HEK293 (cell line): ENCODE measurements at regions not wholly inside any gene's neighbourhood (a gene's known extent, or its start where the extent isn't known, plus 50 kb on each side); places are given as distances from the start of the nearest gene placed in this dataset.

Source experiments
- CTCF ChIA-PET: fragments of 350-600 bp; formaldehyde crosslinking; extraction: SDS; loops from one replicate; lab custom pipeline; 2021; ENCODE audit warnings: antibody characterized with exemption; lab: Yijun Ruan, JAX
- POLR2A ChIA-PET: fragments of 300-600 bp; formaldehyde crosslinking; extraction: SDS; loops from one replicate; lab custom pipeline; 2020; ENCODE audit warnings: antibody characterized with exemption, inconsistent platforms; lab: Yijun Ruan, JAX
- H3K27ac ChIP-seq: fragments of 200-500 bp; sonication (Bioruptor generic); 2 replicates; pipeline ENCODE4 v1.5.1; 2014; ENCODE audit warnings: low read depth, low read length, control low read depth, inconsistent platforms; ENCODE audit errors: extremely low read depth
- H3K36me3 ChIP-seq, 2 experiments: fragments of 200-500 bp in 1 of 2; sonication (Bioruptor generic) in 1 of 2; 1 replicate in 1 of 2; 2 replicates in 1 of 2; pipeline ENCODE4 v1.5.1; 2014 to 2017; ENCODE audit warnings: inconsistent platforms in 2 of 2, low read length in 2 of 2; ENCODE audit not compliant: control insufficient read depth in 2 of 2, insufficient read depth in 1 of 2
- H3K4me1 ChIP-seq: fragments of 200-500 bp; sonication (Bioruptor generic); 2 replicates; pipeline ENCODE4 v1.5.1; 2014; ENCODE audit warnings: mild to moderate bottlenecking, low read length, inconsistent platforms; ENCODE audit not compliant: control insufficient read depth, insufficient read depth
- H3K4me3 ChIP-seq: 2 replicates; pipeline ENCODE4 v1.5.1; 2011; ENCODE audit warnings: low read depth, mild to moderate bottlenecking, control low read depth, low read length, moderate library complexity
- H3K9me3 ChIP-seq: fragments of 200-500 bp; sonication (Bioruptor generic); 2 replicates; pipeline ENCODE4 v1.5.1; 2014; ENCODE audit warnings: low read depth, low read length, inconsistent platforms; ENCODE audit not compliant: control insufficient read depth, insufficient read depth
- GLIS2 ChIP-seq: fragments of 450-650 bp; formaldehyde crosslinking; IDR thresholded peaks from 2 replicates; pipeline ENCODE4 v1.5.1; 2016; ENCODE audit warnings: missing biosample characterization, missing genetic modification characterization
- HOXC10 ChIP-seq: sonication (generic); formaldehyde crosslinking; IDR thresholded peaks from 2 replicates; pipeline ENCODE4 v1.8.1; 2023; ENCODE audit warnings: mild to moderate bottlenecking, missing genetic modification reagents
- HOXD13 ChIP-seq: sonication (generic); formaldehyde crosslinking; IDR thresholded peaks from 2 replicates; pipeline ENCODE4 v1.8.0; 2022; ENCODE audit warnings: missing genetic modification reagents, borderline replicate concordance
- KLF16 ChIP-seq: fragments of 450-650 bp; formaldehyde crosslinking; IDR thresholded peaks from 2 replicates; pipeline ENCODE4 v1.5.1; 2017; ENCODE audit warnings: missing biosample characterization, missing genetic modification characterization
- MYNN ChIP-seq: fragments of 450-650 bp; formaldehyde crosslinking; IDR thresholded peaks from 2 replicates; pipeline ENCODE4 v1.5.1; 2016; ENCODE audit warnings: missing biosample characterization, missing genetic modification characterization, borderline replicate concordance
- PATZ1 ChIP-seq: fragments of 450-650 bp; formaldehyde crosslinking; IDR thresholded peaks from 2 replicates; pipeline ENCODE4 v1.5.1; 2016; ENCODE audit warnings: missing biosample characterization, missing genetic modification characterization
- PBX3 ChIP-seq: sonication (generic); formaldehyde crosslinking; IDR thresholded peaks from 2 replicates; pipeline ENCODE4 v1.8.1; 2022; ENCODE audit warnings: mild to moderate bottlenecking, moderate library complexity, missing genetic modification reagents
- TRIM28 ChIP-seq: IDR thresholded peaks from 2 replicates; pipeline ENCODE4 v1.6.1; 2011; ENCODE audit warnings: low read length, control low read depth, borderline replicate concordance
- ZBTB10 ChIP-seq: fragments of 450-650 bp; formaldehyde crosslinking; IDR thresholded peaks from 2 replicates; pipeline ENCODE4 v1.5.1; 2016; ENCODE audit warnings: missing biosample characterization, missing genetic modification characterization
- ZBTB7A ChIP-seq: fragments of 450-650 bp; formaldehyde crosslinking; IDR thresholded peaks from 2 replicates; pipeline ENCODE4 v1.5.1; 2016; ENCODE audit warnings: low read depth, missing biosample characterization, missing genetic modification characterization
- ZFHX2 ChIP-seq: fragments of 450-650 bp; formaldehyde crosslinking; conservative IDR thresholded peaks from 2 replicates; pipeline ENCODE4 v1.5.1; 2016; ENCODE audit warnings: missing biosample characterization, missing genetic modification characterization
- ZNF10 ChIP-seq: fragments of 450-650 bp; formaldehyde crosslinking; IDR thresholded peaks from 2 replicates; pipeline ENCODE4 v1.5.1; 2017; ENCODE audit warnings: missing biosample characterization, missing genetic modification characterization
- ZNF121 ChIP-seq: fragments of 450-650 bp; formaldehyde crosslinking; IDR thresholded peaks from 2 replicates; pipeline ENCODE4 v1.5.1; 2016; ENCODE audit warnings: missing biosample characterization, missing genetic modification characterization
- ZNF2 ChIP-seq: fragments of 450-650 bp; formaldehyde crosslinking; IDR thresholded peaks from 2 replicates; pipeline ENCODE4 v1.5.1; 2016; ENCODE audit warnings: missing biosample characterization, missing genetic modification characterization
- ZNF214 ChIP-seq: fragments of 450-650 bp; formaldehyde crosslinking; IDR thresholded peaks from 2 replicates; pipeline ENCODE4 v1.5.1; 2017; ENCODE audit warnings: missing biosample characterization, mild to moderate bottlenecking, missing genetic modification characterization, borderline replicate concordance
- ZNF23 ChIP-seq: fragments of 450-650 bp; formaldehyde crosslinking; IDR thresholded peaks from 2 replicates; pipeline ENCODE4 v1.5.1; 2016; ENCODE audit warnings: missing biosample characterization, missing genetic modification characterization, borderline replicate concordance
- ZNF24 ChIP-seq: fragments of 450-650 bp; formaldehyde crosslinking; IDR thresholded peaks from 2 replicates; pipeline ENCODE4 v1.5.1; 2016; ENCODE audit warnings: missing biosample characterization, missing genetic modification characterization
- ZNF354C ChIP-seq: fragments of 450-650 bp; formaldehyde crosslinking; IDR thresholded peaks from 2 replicates; pipeline ENCODE4 v1.5.1; 2016; ENCODE audit warnings: missing biosample characterization, missing genetic modification characterization, low read depth, borderline replicate concordance
- ZNF514 ChIP-seq: fragments of 450-650 bp; formaldehyde crosslinking; IDR thresholded peaks from 2 replicates; pipeline ENCODE4 v1.5.1; 2016; ENCODE audit warnings: missing biosample characterization, missing genetic modification characterization
- ZNF530 ChIP-seq: fragments of 450-650 bp; formaldehyde crosslinking; IDR thresholded peaks from 2 replicates; pipeline ENCODE4 v1.5.1; 2016; ENCODE audit warnings: low read depth, missing biosample characterization, missing genetic modification characterization
- ZNF585B ChIP-seq: fragments of 450-650 bp; formaldehyde crosslinking; IDR thresholded peaks from 2 replicates; pipeline ENCODE4 v1.5.1; 2016; ENCODE audit warnings: missing biosample characterization, missing genetic modification characterization
- ZNF610 ChIP-seq: fragments of 450-650 bp; formaldehyde crosslinking; IDR thresholded peaks from 2 replicates; pipeline ENCODE4 v1.5.1; 2016; ENCODE audit warnings: missing biosample characterization, missing genetic modification characterization, borderline replicate concordance
- ZNF654 ChIP-seq: fragments of 450-650 bp; formaldehyde crosslinking; IDR thresholded peaks from 2 replicates; pipeline ENCODE4 v1.5.1; 2016; ENCODE audit warnings: low read depth, missing biosample characterization, missing genetic modification characterization
- ZNF660 ChIP-seq: fragments of 450-650 bp; IDR thresholded peaks from 2 replicates; pipeline ENCODE4 v1.5.1; 2018; ENCODE audit warnings: missing biosample characterization, mild to moderate bottlenecking, missing genetic modification characterization
- ZNF701 ChIP-seq: fragments of 450-650 bp; formaldehyde crosslinking; IDR thresholded peaks from 2 replicates; pipeline ENCODE4 v1.5.1; 2016; ENCODE audit warnings: missing biosample characterization, missing genetic modification characterization
- ZNF707 ChIP-seq: fragments of 450-650 bp; formaldehyde crosslinking; IDR thresholded peaks from 2 replicates; pipeline ENCODE4 v1.5.1; 2016; ENCODE audit warnings: missing biosample characterization, missing genetic modification characterization
- ZNF747 ChIP-seq: fragments of 450-650 bp; formaldehyde crosslinking; IDR thresholded peaks from 2 replicates; pipeline ENCODE4 v1.5.1; 2016; ENCODE audit warnings: missing biosample characterization, missing genetic modification characterization
- ZNF768 ChIP-seq: fragments of 450-650 bp; formaldehyde crosslinking; IDR thresholded peaks from 2 replicates; pipeline ENCODE4 v1.5.1; 2018; ENCODE audit warnings: missing biosample characterization, mild to moderate bottlenecking, missing genetic modification characterization
- ZNF843 ChIP-seq: fragments of 450-650 bp; formaldehyde crosslinking; IDR thresholded peaks from 2 replicates; pipeline ENCODE4 v1.5.1; 2016; ENCODE audit warnings: missing biosample characterization, missing genetic modification characterization

GRCh38 chr5:155129513-155129880 lies 115.9 kb downstream of the KIF4B start:
- no peak overlapping the region for H3K4me3 ChIP-seq
- TF ChIP-seq MYNN (tag by site-specific recombination) (no peak), ZNF747 (no peak), ZNF585B (no peak), KLF16 (tag by site-specific recombination) (no peak), ZNF514 (tag by site-specific recombination) (no peak), TRIM28 (no peak), ZBTB10 (tag by site-specific recombination) (no peak), PATZ1 (tag by site-specific recombination) (no peak), ZNF2 (tag by site-specific recombination) (no peak), ZNF707 (no peak), ZNF530 (tag by site-specific recombination) (no peak), ZNF610 (tag by site-specific recombination) (no peak), HOXD13 (no peak), ZNF768 (tag by site-specific recombination) (no peak), ZNF24 (tag by site-specific recombination) (no peak)
- TF ChIP-seq, all 188 proteins: peak for 0
- ChIA-PET POLR2A (no interaction called here), CTCF (interaction anchor here (1.0 kb wide), 1 partner anchor 9 kb away, joined by 4 read pairs; no protein-coding TSS in a partner anchor)
- peaks cover 9% of the 10 kb centered on the region; the same call in 1 of the 2 replicates for H3K4me1 ChIP-seq
- H3K9me3 ChIP-seq = no peaks in the 10 kb centered on the region
- no peak overlapping the region for H3K27ac ChIP-seq
- no peaks in the 10 kb centered on the region for H3K36me3 ChIP-seq

- H3K27ac ChIP-seq = no peak overlapping the region
- H3K4me1 ChIP-seq = no peaks in the 10 kb centered on the region
- H3K9me3 ChIP-seq = no peaks in the 10 kb centered on the region
- POLR2A ChIA-PET = no interaction called here
- CTCF ChIA-PET = no interaction called here
- TF ChIP-seq ZNF23 (tag by site-specific recombination) (no peak), ZNF843 (no peak), ZBTB7A (tag by site-specific recombination) (no peak), ZNF354C (tag by site-specific recombination) (no peak)
- no peaks in the 10 kb centered on the region for H3K36me3 ChIP-seq
- no peak overlapping the region for H3K4me3 ChIP-seq
These were observed 120.6 kb downstream of the KIF4B start for GRCh38 chr5:155134130-155134529.

- no peaks in the 10 kb centered on the region for H3K4me1 ChIP-seq
- H3K9me3 ChIP-seq = no peaks in the 10 kb centered on the region
- H3K36me3 ChIP-seq = no peaks in the 10 kb centered on the region
- H3K4me3 ChIP-seq = no peak overlapping the region
- H3K27ac ChIP-seq = no peak overlapping the region
- CTCF ChIA-PET = interaction anchor here (0.7 to 1.1 kb wide), 3 partner anchors 11 to 20 kb away, joined by 3 read pairs; no protein-coding TSS in a partner anchor
- POLR2A ChIA-PET = no interaction called here
- TF ChIP-seq PBX3 (CRISPR knock-in tag) (no peak), GLIS2 (tag by site-specific recombination) (no peak), ZNF660 (tag by site-specific recombination) (no peak), ZFHX2 (tag by site-specific recombination) (no peak), ZNF214 (tag by site-specific recombination) (no peak), ZNF121 (no peak), ZNF654 (tag by site-specific recombination) (no peak), ZNF701 (no peak), ZNF10 (no peak), ZNF24 (tag by site-specific recombination) (no peak), HOXC10 (no peak), MYNN (tag by site-specific recombination) (no peak)
These were observed 122.8 kb downstream of the KIF4B start for GRCh38 chr5:155136216-155136850.
